Endothelial cell of umbilical vein (primary cell): ENCODE measurements at regions not wholly inside any gene's neighbourhood (a gene's known extent, or its start where the extent isn't known, plus 50 kb on each side); places are given as distances from the start of the nearest gene placed in this dataset.

ENCODE experiments used
- BruUV-seq: library from RNA; stranded (reverse); fragments of 400-500 nt; replicated peaks from 2 replicates; lab custom pipeline; 2021; lab: Mats Ljungman, UMichigan
- CTCF ChIA-PET: fragments of 300-600, 350-600 bp; sonication (Branson Sonifier 250); formaldehyde crosslinking; loops from one replicate; lab custom pipeline; 2021; ENCODE audit warnings: antibody characterized with exemption, inconsistent platforms; lab: Charles Lee
- POLR2A ChIA-PET: fragments of 300-600, 350-600 bp; sonication (Branson Sonifier 250); formaldehyde crosslinking; loops from one replicate; lab custom pipeline; 2021; ENCODE audit warnings: antibody characterized with exemption, inconsistent platforms; lab: Charles Lee
- DNase-seq: peaks from one replicate; pipeline ENCODE4 v3.0.0-alpha.2; 2011; ENCODE audit warnings: low read depth, low spot score
- FAIRE-seq: peaks from 2 replicates; lab custom pipeline; 2011; peaks lifted over from hg19 to GRCh38; lab: Jason Lieb, UNC
- H2AFZ ChIP-seq: 2 replicates; pipeline ENCODE4 v1.6.0; 2012; ENCODE audit warnings: low read depth, low read length, control low read depth, inconsistent platforms
- H3K27ac ChIP-seq: 2 replicates; pipeline ENCODE4 v1.5.1; 2011; ENCODE audit warnings: low read depth, mild to moderate bottlenecking, control low read depth, low read length, moderate library complexity; ENCODE audit not compliant: insufficient read depth
- H3K27me3 ChIP-seq, 2 experiments: 2 replicates each; pipeline versions ENCODE4 v1.6.0 to v1.6.1; 2011; ENCODE audit warnings: low read length in 2 of 2, mixed read lengths in 1 of 2; ENCODE audit not compliant: control insufficient read depth in 2 of 2, insufficient read depth in 2 of 2
- H3K36me3 ChIP-seq, 2 experiments: 2 replicates in 1 of 2; 3 replicates in 1 of 2; pipeline ENCODE4 v1.5.1; 2011; ENCODE audit warnings: low read length in 2 of 2, mild to moderate bottlenecking in 1 of 2, moderate library complexity in 1 of 2; ENCODE audit not compliant: control insufficient read depth in 2 of 2, insufficient read depth in 2 of 2; ENCODE audit errors: extremely low read depth in 1 of 2
- H3K4me1 ChIP-seq: 3 replicates; pipeline ENCODE4 v1.5.1; 2011; ENCODE audit warnings: mild to moderate bottlenecking, low read length; ENCODE audit not compliant: control insufficient read depth, insufficient read depth; ENCODE audit errors: extremely low read depth
- H3K4me2 ChIP-seq: 2 replicates; pipeline ENCODE4 v1.6.1; 2011; ENCODE audit warnings: low read length, control low read depth, mixed read lengths; ENCODE audit not compliant: insufficient read depth
- H3K4me3 ChIP-seq, 3 experiments: fragments of 200-600 bp in 1 of 3; sonication (generic), shearing (Covaris generic) in 1 of 3; replicated peaks in 1 of 3; 2 replicates each; pipeline ENCODE4 v1.5.1; 2011 to 2016; ENCODE audit warnings: control low read depth in 3 of 3, low read length in 3 of 3, mild to moderate bottlenecking in 2 of 3, inconsistent platforms in 1 of 3, low read depth in 1 of 3, moderate library complexity in 1 of 3; ENCODE audit not compliant: insufficient read depth in 1 of 3
- H3K79me2 ChIP-seq: 2 replicates; pipeline ENCODE4 v1.6.0; 2012; ENCODE audit warnings: low read length, inconsistent platforms; ENCODE audit not compliant: control insufficient read depth, insufficient read depth
- H3K9ac ChIP-seq: replicated peaks from 2 replicates; pipeline ENCODE3; 2011; ENCODE audit warnings: low read length, control low read depth; ENCODE audit not compliant: insufficient read depth; ENCODE audit errors: extremely low read depth
- H3K9me1 ChIP-seq: replicated peaks from 3 replicates; pipeline ENCODE4 v1.6.0; 2011; ENCODE audit warnings: mild to moderate bottlenecking, low read length; ENCODE audit not compliant: control insufficient read depth, insufficient read depth; ENCODE audit errors: extremely low read depth
- H3K9me3 ChIP-seq: replicated peaks from 2 replicates; pipeline ENCODE4 v1.5.1; 2012; ENCODE audit warnings: low read length, inconsistent platforms; ENCODE audit not compliant: control insufficient read depth, insufficient read depth
- H4K20me1 ChIP-seq: replicated peaks from 2 replicates; pipeline ENCODE3; 2011; ENCODE audit warnings: mild to moderate bottlenecking, low read length; ENCODE audit not compliant: control insufficient read depth, insufficient read depth; ENCODE audit errors: extremely low read depth
- CTCF ChIP-seq, 2 donors: IDR thresholded peaks; 1 replicate in 1 of 2; 2 replicates in 1 of 2; pipeline ENCODE4 v1.5.1; 2011; ENCODE audit warnings: low read length in 2 of 2, mild to moderate bottlenecking in 2 of 2, moderate library complexity in 2 of 2, control low read depth in 1 of 2, inconsistent platforms in 1 of 2, low read depth in 1 of 2; ENCODE audit not compliant: insufficient read depth in 1 of 2; ENCODE audit errors: extremely low read depth in 1 of 2
- EZH2 ChIP-seq: IDR thresholded peaks from 2 replicates; pipeline ENCODE4 v1.6.1; 2012; ENCODE audit warnings: borderline replicate concordance, low read depth, mild to moderate bottlenecking, moderate library complexity, low read length, inconsistent platforms; ENCODE audit not compliant: severe bottlenecking
- FOS ChIP-seq: IDR thresholded peaks from 2 replicates; pipeline ENCODE4 v1.6.1; 2011; ENCODE audit warnings: mild to moderate bottlenecking, low read length, moderate library complexity, borderline replicate concordance; ENCODE audit not compliant: insufficient read depth
- GATA2 ChIP-seq: IDR thresholded peaks from 2 replicates; pipeline ENCODE4 v1.7.0; 2011; ENCODE audit warnings: low read depth, mild to moderate bottlenecking, moderate library complexity, mixed read lengths, low read length; ENCODE audit not compliant: insufficient read length, insufficient read depth
- JUN ChIP-seq: IDR thresholded peaks from 2 replicates; pipeline ENCODE4 v1.6.1; 2011; ENCODE audit warnings: borderline replicate concordance, low read depth; ENCODE audit not compliant: insufficient read length, insufficient read depth
- MYC ChIP-seq: IDR thresholded peaks from one replicate; pipeline ENCODE4 v1.6.1; 2011; ENCODE audit warnings: mild to moderate bottlenecking, low read depth, low read length
- POLR2A ChIP-seq: IDR thresholded peaks from 2 replicates; pipeline ENCODE4 v1.6.1; 2012; ENCODE audit warnings: low read depth, mild to moderate bottlenecking, control low read depth, low read length
- POLR2AphosphoS5 ChIP-seq: IDR thresholded peaks from 2 replicates; pipeline ENCODE4 v1.6.1; 2012; ENCODE audit warnings: low read depth, mild to moderate bottlenecking, control low read depth, low read length, moderate library complexity; ENCODE audit not compliant: insufficient read depth
- dilution Hi-C: fragments of 300-500 bp; cut with MboI; formaldehyde crosslinking; loops from one replicate; pipeline ENCODE4 v1.15.0; 2019; ENCODE audit warnings: low sequenced_read_pairs; ENCODE audit not compliant: extremely low pct_ligation_motif_present
- intact Hi-C: fragments of 100-400 bp; cut with micrococcal nuclease; formaldehyde crosslinking; loops from one replicate; pipeline ENCODE4 v1.10.0; 2022
- TF ChIP-seq, protein P1 (sequence below): IDR thresholded peaks from 2 replicates; pipeline ENCODE4 v1.6.1; 2011; ENCODE audit not compliant: insufficient read depth, insufficient read length

DNA sequence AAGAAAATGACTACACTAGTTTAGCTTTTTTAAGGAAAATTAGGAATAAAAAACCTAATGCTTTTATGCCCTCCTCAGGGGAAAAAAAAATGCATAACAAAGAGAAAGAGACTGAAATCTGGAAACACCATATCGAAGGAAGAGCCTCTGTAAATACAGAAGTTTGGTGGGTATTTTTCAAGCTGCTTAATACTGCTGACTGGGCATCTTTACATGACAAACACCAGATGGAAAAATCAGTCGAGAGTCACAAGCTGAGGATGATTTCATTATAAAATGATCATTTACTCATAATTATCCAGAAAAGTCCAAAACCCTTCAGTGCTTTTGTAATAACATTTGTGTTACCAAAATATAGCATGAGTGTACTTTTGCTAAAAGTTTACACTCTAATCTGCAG lies 1600.7 kb upstream of the ACVR2A start:
- no peak for FAIRE-seq
- no TSS peak for BruUV-seq
- TF ChIP-seq EZH2 (no peak), MYC (no peak), POLR2AphosphoS5 (no peak), POLR2A (no peak), GATA2 (no peak), CTCF (IDR thresholded peaks at IDR 0.05; ENCODE audit: extremely low read depth in 1 of 2, insufficient read depth in 1 of 2, low read depth in 1 of 2, low read length in 2 of 2) (no peak), FOS (no peak), JUN (no peak)
- TF ChIP-seq, protein P1, sequence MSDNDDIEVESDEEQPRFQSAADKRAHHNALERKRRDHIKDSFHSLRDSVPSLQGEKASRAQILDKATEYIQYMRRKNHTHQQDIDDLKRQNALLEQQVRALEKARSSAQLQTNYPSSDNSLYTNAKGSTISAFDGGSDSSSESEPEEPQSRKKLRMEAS = no peak
- Histone ChIP-seq H3K79me2 (no peaks in the 10 kb centered on the region), H3K9me1 (no peaks in the 10 kb centered on the region), H3K4me1 (no peaks in the 10 kb centered on the region), H2AFZ (no peak overlapping the region), H3K27me3 (no peaks in the 10 kb centered on the region), H3K27ac (no peak overlapping the region), H4K20me1 (no peaks in the 10 kb centered on the region), H3K9ac (no peak overlapping the region), H3K4me2 (no peak overlapping the region), H3K9me3 (no peaks in the 10 kb centered on the region), H3K4me3 (no peak overlapping the region), H3K36me3 (no peaks in the 10 kb centered on the region)
- no peak for DNase-seq
- dilution Hi-C loops = no loop called here
- ChIA-PET POLR2A (no interaction called here), CTCF (no interaction called here)
- intact Hi-C loops = no loop called here
